SU-DHL-6 (cell line): ENCODE measurements at regions not wholly inside any gene's neighbourhood (a gene's known extent, or its start where the extent isn't known, plus 50 kb on each side); places are given as distances from the start of the nearest gene placed in this dataset.

Source experiments
- H2AFZ ChIP-seq: fragments of 200-600 bp; sonication (generic); 2 replicates; pipeline ENCODE4 v1.6.1; 2014; ENCODE audit warnings: low read depth, mild to moderate bottlenecking, moderate library complexity, mixed read lengths, antibody characterized with exemption, low read length; ENCODE audit not compliant: severe bottlenecking
- H3F3A ChIP-seq: fragments of 200-600 bp; shearing (Covaris generic); 2 replicates; pipeline ENCODE4 v1.6.0; 2016; ENCODE audit warnings: antibody characterized with exemption, mild to moderate bottlenecking; ENCODE audit not compliant: insufficient read depth
- H3K27ac ChIP-seq: fragments of 200-600 bp; sonication (generic); 2 replicates; pipeline ENCODE4 v1.5.1; 2016; ENCODE audit warnings: low read depth, mild to moderate bottlenecking, low read length, moderate library complexity, mixed read lengths
- H3K27me3 ChIP-seq: fragments of 200-600 bp; sonication (generic), shearing (Covaris generic); 2 replicates; pipeline ENCODE4 v1.6.0; 2014; ENCODE audit warnings: mild to moderate bottlenecking, low read length
- H3K36me3 ChIP-seq: fragments of 200-600 bp; sonication (generic); 2 replicates; pipeline ENCODE4 v1.6.1; 2014; ENCODE audit warnings: mild to moderate bottlenecking, low read length, mixed read lengths
- H3K4me2 ChIP-seq: fragments of 300-600, 200-600 bp; shearing (Covaris generic), sonication (generic); 2 replicates; pipeline ENCODE4 v1.6.0; 2014; ENCODE audit warnings: low read length, low read depth, mild to moderate bottlenecking; ENCODE audit not compliant: poor library complexity, severe bottlenecking
- H3K4me3 ChIP-seq: fragments of 200-600 bp; sonication (generic); 2 replicates; pipeline ENCODE4 v1.5.1; 2014; ENCODE audit warnings: antibody characterized with exemption, low read length, mild to moderate bottlenecking, mixed read lengths; ENCODE audit not compliant: insufficient read depth, poor library complexity, severe bottlenecking
- H3K79me2 ChIP-seq: fragments of 200-600 bp; sonication (generic); 2 replicates; pipeline ENCODE4 v1.6.1; 2014; ENCODE audit warnings: mild to moderate bottlenecking, low read length, moderate library complexity; ENCODE audit not compliant: insufficient read depth
- H3K9ac ChIP-seq: fragments of 200-600 bp; sonication (generic); 2 replicates; pipeline ENCODE4 v1.7.0; 2014; ENCODE audit warnings: mild to moderate bottlenecking, low read length
- H3K9me2 ChIP-seq: fragments of 200-600 bp; sonication (generic); replicated peaks from 2 replicates; pipeline ENCODE4 v1.6.1; 2014; ENCODE audit warnings: low read length; ENCODE audit not compliant: insufficient read depth
- H3K9me3 ChIP-seq: fragments of 200-600 bp; sonication (generic); 2 replicates; pipeline ENCODE4 v1.6.1; 2014; ENCODE audit warnings: low read length, mixed read lengths; ENCODE audit not compliant: insufficient read depth
- H4K20me1 ChIP-seq: fragments of 200-600 bp; sonication (generic); 2 replicates; pipeline ENCODE4 v1.6.1; 2014; ENCODE audit warnings: low read depth, mild to moderate bottlenecking, antibody characterized with exemption, low read length, moderate library complexity, mixed read lengths
- EZH2phosphoT487 ChIP-seq: fragments of 200-600 bp; sonication (generic), shearing (Covaris generic); conservative IDR thresholded peaks from 2 replicates; pipeline ENCODE4 v1.6.1; 2018; ENCODE audit warnings: mild to moderate bottlenecking, antibody characterized with exemption, low read length, moderate library complexity, mixed read lengths
- TF ChIP-seq, protein P1 (sequence below): fragments of 200-600 bp; sonication (generic); IDR thresholded peaks from one replicate; pipeline ENCODE4 v1.5.1; 2017; ENCODE audit warnings: antibody characterized with exemption, mild to moderate bottlenecking, low read length, moderate library complexity; ENCODE audit not compliant: insufficient read depth, poor library complexity, severe bottlenecking

DNA sequence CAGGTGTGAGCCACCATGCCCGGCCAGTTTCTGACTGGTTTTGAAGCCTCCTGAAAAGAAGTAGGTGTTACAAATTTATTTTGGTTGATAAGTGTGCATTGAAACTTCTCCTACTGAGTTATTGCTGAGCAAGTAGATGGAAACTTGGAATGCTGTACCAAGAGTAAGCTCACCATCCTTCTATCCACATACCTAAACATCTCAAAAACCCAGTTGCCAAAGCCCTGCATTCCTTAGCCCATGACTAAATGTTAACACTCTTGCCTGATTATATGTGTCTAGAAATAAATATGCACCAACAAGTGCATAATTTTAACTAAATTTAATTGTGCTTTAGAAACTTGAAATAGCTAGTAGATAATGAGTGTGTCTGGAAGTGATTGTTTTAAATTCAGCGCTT is 357.8 kb downstream of the DUSP6 start:
- Histone ChIP-seq H3K36me3 (no peaks in the 10 kb centered on the region), H3K4me2 (no peak overlapping the region), H3K9me3 (no peaks in the 10 kb centered on the region), H3K27me3 (no peaks in the 10 kb centered on the region), H2AFZ (no peak overlapping the region), H3K9ac (no peak overlapping the region), H3K79me2 (no peaks in the 10 kb centered on the region), H3K4me3 (no peak overlapping the region), H3K9me2 (no peaks in the 10 kb centered on the region), H3F3A (no peaks in the 10 kb centered on the region), H3K27ac (no peak overlapping the region), H4K20me1 (no peaks in the 10 kb centered on the region)
- TF ChIP-seq, protein P1, sequence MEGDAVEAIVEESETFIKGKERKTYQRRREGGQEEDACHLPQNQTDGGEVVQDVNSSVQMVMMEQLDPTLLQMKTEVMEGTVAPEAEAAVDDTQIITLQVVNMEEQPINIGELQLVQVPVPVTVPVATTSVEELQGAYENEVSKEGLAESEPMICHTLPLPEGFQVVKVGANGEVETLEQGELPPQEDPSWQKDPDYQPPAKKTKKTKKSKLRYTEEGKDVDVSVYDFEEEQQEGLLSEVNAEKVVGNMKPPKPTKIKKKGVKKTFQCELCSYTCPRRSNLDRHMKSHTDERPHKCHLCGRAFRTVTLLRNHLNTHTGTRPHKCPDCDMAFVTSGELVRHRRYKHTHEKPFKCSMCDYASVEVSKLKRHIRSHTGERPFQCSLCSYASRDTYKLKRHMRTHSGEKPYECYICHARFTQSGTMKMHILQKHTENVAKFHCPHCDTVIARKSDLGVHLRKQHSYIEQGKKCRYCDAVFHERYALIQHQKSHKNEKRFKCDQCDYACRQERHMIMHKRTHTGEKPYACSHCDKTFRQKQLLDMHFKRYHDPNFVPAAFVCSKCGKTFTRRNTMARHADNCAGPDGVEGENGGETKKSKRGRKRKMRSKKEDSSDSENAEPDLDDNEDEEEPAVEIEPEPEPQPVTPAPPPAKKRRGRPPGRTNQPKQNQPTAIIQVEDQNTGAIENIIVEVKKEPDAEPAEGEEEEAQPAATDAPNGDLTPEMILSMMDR: no peak
- no peak for TF ChIP-seq EZH2phosphoT487

DNA sequence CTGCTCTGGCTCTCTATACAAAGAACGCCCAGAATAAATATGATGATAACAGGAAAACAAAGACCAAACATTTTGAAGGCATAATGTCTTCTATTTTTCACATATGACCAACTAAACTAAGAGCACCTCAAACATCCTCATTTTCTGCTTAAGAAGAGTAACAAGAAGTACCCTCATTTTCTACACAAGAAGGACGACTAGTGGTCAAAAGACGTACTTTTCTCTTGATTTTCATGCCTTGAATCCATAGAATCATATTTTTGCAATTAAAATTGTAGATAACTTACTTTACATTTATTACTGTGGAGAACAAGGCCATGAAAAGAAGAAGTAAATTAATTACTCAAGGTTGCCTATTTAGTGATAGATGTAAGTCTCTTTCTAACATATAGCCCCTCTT is 358.6 kb downstream of the DUSP6 start:
- TF ChIP-seq EZH2phosphoT487: no peak
- TF ChIP-seq, protein P1: peak; percentile 23
- Histone ChIP-seq H3K9ac (no peak overlapping the region), H3K79me2 (no peaks in the 10 kb centered on the region), H4K20me1 (no peaks in the 10 kb centered on the region), H3K36me3 (no peaks in the 10 kb centered on the region), H3K9me2 (no peaks in the 10 kb centered on the region), H3K9me3 (no peaks in the 10 kb centered on the region), H3K27me3 (no peaks in the 10 kb centered on the region), H3K4me3 (no peak overlapping the region), H2AFZ (no peak overlapping the region), H3K27ac (no peak overlapping the region), H3K4me2 (no peak overlapping the region), H3F3A (no peaks in the 10 kb centered on the region)

DNA sequence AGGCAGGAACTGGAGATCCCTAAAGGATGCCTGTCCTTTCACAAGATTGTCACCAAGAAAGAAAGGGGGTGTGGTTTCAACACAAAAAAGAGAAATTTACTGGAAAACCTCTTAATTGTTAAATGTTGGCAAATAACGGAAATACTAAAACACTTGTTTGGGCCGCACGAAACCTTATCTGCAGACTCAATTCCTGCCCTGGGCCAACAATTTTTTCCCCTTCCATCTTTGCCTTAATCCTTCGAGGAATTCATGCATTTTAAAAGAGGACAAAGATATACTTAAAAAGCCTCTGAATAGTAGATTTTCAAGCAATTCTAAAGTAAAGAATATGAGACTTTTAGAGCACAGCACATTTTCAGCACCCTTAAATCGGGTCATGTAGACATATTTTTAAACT is 366.2 kb downstream of the DUSP6 start:
- Histone ChIP-seq H2AFZ (no peak overlapping the region), H3K9ac (no peak overlapping the region), H3K9me3 (no peaks in the 10 kb centered on the region), H3F3A (no peaks in the 10 kb centered on the region), H3K79me2 (no peaks in the 10 kb centered on the region), H3K36me3 (no peaks in the 10 kb centered on the region), H3K4me3 (no peak overlapping the region), H3K27me3 (no peaks in the 10 kb centered on the region), H3K9me2 (no peaks in the 10 kb centered on the region), H4K20me1 (no peaks in the 10 kb centered on the region), H3K4me2 (no peak overlapping the region), H3K27ac (no peak overlapping the region)
- TF ChIP-seq EZH2phosphoT487: no peak
- TF ChIP-seq, protein P1: no peak
